IMR-90 (cell line): ENCODE measurements at regions not wholly inside any gene's neighbourhood (a gene's known extent, or its start where the extent isn't known, plus 50 kb on each side); places are given as distances from the start of the nearest gene placed in this dataset.

Experiments used
- ATAC-seq: fragments of 200-7000 bp; cut with Tn5 transposase; 2 replicates; pipeline ENCODE4 v1.9.1; 2020; ENCODE audit warnings: low read depth, mild to moderate bottlenecking, moderate library complexity
- BruUV-seq: library from RNA; stranded (reverse); fragments of 400-500 nt; replicated peaks from 2 replicates; lab custom pipeline; 2021; lab: Mats Ljungman, UMichigan
- CTCF ChIA-PET: fragments of 300-600 bp; formaldehyde crosslinking; extraction: SDS; loops from one replicate; lab custom pipeline; 2021; ENCODE audit warnings: antibody characterized with exemption; lab: Yijun Ruan, JAX
- POLR2A ChIA-PET: fragments of 300-600 bp; sonication (Branson Sonifier 250); formaldehyde crosslinking; loops from one replicate; lab custom pipeline; 2022; ENCODE audit warnings: antibody characterized with exemption; ENCODE audit not compliant: unreplicated experiment; lab: Charles Lee
- DNase-seq: peaks from one replicate; pipeline ENCODE4 v3.0.0; 2013
- H2AFZ ChIP-seq: replicated peaks from 2 replicates; pipeline ENCODE3; 2013; ENCODE audit warnings: low read length, mild to moderate bottlenecking; ENCODE audit not compliant: poor library complexity
- H2AK5ac ChIP-seq: 2 replicates; pipeline ENCODE4 v1.6.1; 2013; ENCODE audit warnings: low read depth, low read length, inconsistent platforms
- H2AK9ac ChIP-seq: replicated peaks from 2 replicates; pipeline ENCODE3; 2013; ENCODE audit warnings: mild to moderate bottlenecking, low read depth, low read length, moderate library complexity; ENCODE audit not compliant: poor library complexity
- H2BK120ac ChIP-seq: 2 replicates; pipeline ENCODE4 v1.6.1; 2013; ENCODE audit warnings: low read depth, low read length, inconsistent platforms
- H2BK15ac ChIP-seq: 3 replicates; pipeline ENCODE4 v1.6.1; 2013; ENCODE audit warnings: low read depth, low read length, inconsistent platforms
- H2BK20ac ChIP-seq: 2 replicates; pipeline ENCODE4 v1.6.1; 2013; ENCODE audit warnings: low read depth, mild to moderate bottlenecking, inconsistent platforms, low read length, moderate library complexity
- H2BK5ac ChIP-seq: 2 replicates; pipeline ENCODE4 v1.6.1; 2013; ENCODE audit warnings: mild to moderate bottlenecking, low read depth, low read length, inconsistent platforms; ENCODE audit not compliant: poor library complexity, severe bottlenecking
- H3K14ac ChIP-seq: replicated peaks from 2 replicates; pipeline ENCODE4 v1.6.1; 2013; ENCODE audit warnings: low read depth, low read length, inconsistent platforms
- H3K18ac ChIP-seq: 2 replicates; pipeline ENCODE4 v1.6.1; 2013; ENCODE audit warnings: low read depth, low read length, control low read depth
- H3K23ac ChIP-seq: 2 replicates; pipeline ENCODE4 v1.6.1; 2013; ENCODE audit warnings: low read depth, low read length, inconsistent platforms
- H3K27ac ChIP-seq: 2 replicates; pipeline ENCODE4 v1.5.1; 2013; ENCODE audit warnings: mild to moderate bottlenecking, control low read depth, low read length; ENCODE audit not compliant: insufficient read depth
- H3K27me3 ChIP-seq: 2 replicates; pipeline ENCODE4 v1.6.1; 2013; ENCODE audit warnings: low read length; ENCODE audit not compliant: control insufficient read depth, insufficient read depth
- H3K36me3 ChIP-seq: 2 replicates; pipeline ENCODE4 v1.6.1; 2013; ENCODE audit warnings: low read length, mixed read lengths; ENCODE audit not compliant: control insufficient read depth, insufficient read depth
- H3K4ac ChIP-seq: 2 replicates; pipeline ENCODE4 v1.6.1; 2013; ENCODE audit warnings: low read depth, low read length, inconsistent platforms
- H3K4me1 ChIP-seq: 2 replicates; pipeline ENCODE4 v1.6.1; 2013; ENCODE audit warnings: low read length, mixed read lengths; ENCODE audit not compliant: control insufficient read depth, insufficient read depth
- H3K4me2 ChIP-seq: 2 replicates; pipeline ENCODE4 v1.6.1; 2013; ENCODE audit warnings: low read depth, mild to moderate bottlenecking, control low read depth, low read length, moderate library complexity
- H3K4me3 ChIP-seq: 2 replicates; pipeline ENCODE4 v1.5.1; 2013; ENCODE audit warnings: low read depth, mild to moderate bottlenecking, control low read depth, low read length, moderate library complexity; ENCODE audit not compliant: insufficient read depth
- H3K56ac ChIP-seq: 2 replicates; pipeline ENCODE4 v1.6.1; 2013; ENCODE audit warnings: low read length, inconsistent platforms; ENCODE audit not compliant: insufficient read depth; ENCODE audit errors: extremely low read depth
- H3K79me1 ChIP-seq, 2 experiments: 2 replicates each; pipeline ENCODE4 v1.6.1; 2013; ENCODE audit warnings: low read length in 2 of 2, inconsistent platforms in 1 of 2, low read depth in 1 of 2
- H3K9ac ChIP-seq: 2 replicates; pipeline ENCODE4 v1.6.1; 2013; ENCODE audit warnings: low read depth, low read length, control low read depth
- H3K9me1 ChIP-seq: 2 replicates; pipeline ENCODE4 v1.6.1; 2013; ENCODE audit warnings: low read length, inconsistent platforms; ENCODE audit not compliant: insufficient read depth
- H3K9me3 ChIP-seq: 2 replicates; pipeline ENCODE4 v1.6.1; 2013; ENCODE audit warnings: low read length; ENCODE audit not compliant: control insufficient read depth, insufficient read depth
- H4K20me1 ChIP-seq: 2 replicates; pipeline ENCODE4 v1.6.1; 2013; ENCODE audit warnings: low read length, inconsistent platforms; ENCODE audit not compliant: insufficient read depth
- H4K5ac ChIP-seq: 2 replicates; pipeline ENCODE4 v1.6.1; 2013; ENCODE audit warnings: mild to moderate bottlenecking, low read depth, low read length, control low read depth
- H4K8ac ChIP-seq, 2 experiments: 2 replicates each; pipeline ENCODE4 v1.6.1; 2013; ENCODE audit warnings: low read depth in 2 of 2, low read length in 2 of 2, control low read depth in 1 of 2, inconsistent platforms in 1 of 2
- H4K91ac ChIP-seq: 2 replicates; pipeline ENCODE4 v1.6.1; 2013; ENCODE audit warnings: low read depth, low read length, inconsistent platforms; ENCODE audit not compliant: insufficient read depth
- BHLHE40 ChIP-seq: fragments of 150-350 bp; IDR thresholded peaks from 2 replicates; pipeline ENCODE4 v1.6.1; 2016; ENCODE audit warnings: mild to moderate bottlenecking, low read depth, low read length
- CEBPB ChIP-seq: IDR thresholded peaks from 2 replicates; pipeline ENCODE4 v1.6.1; 2012; ENCODE audit warnings: low read depth, low read length, improper control_type of control experiment
- CHD1 ChIP-seq: IDR thresholded peaks from 2 replicates; pipeline ENCODE4 v1.6.1; 2012; ENCODE audit warnings: low read depth, low read length, improper control_type of control experiment
- FOS ChIP-seq: fragments of 150-350 bp; IDR thresholded peaks from 2 replicates; pipeline ENCODE4 v1.6.1; 2016; ENCODE audit warnings: low read depth, low read length
- MAFK ChIP-seq: IDR thresholded peaks from 2 replicates; pipeline ENCODE4 v1.6.1; 2012; ENCODE audit warnings: low read depth, low read length, improper control_type of control experiment
- NFE2L2 ChIP-seq: fragments of 150-350 bp; IDR thresholded peaks from 2 replicates; pipeline ENCODE4 v1.6.1; 2016; ENCODE audit warnings: low read depth, mild to moderate bottlenecking, low read length
- RCOR1 ChIP-seq: IDR thresholded peaks from 2 replicates; pipeline ENCODE4 v1.6.1; 2012; ENCODE audit warnings: mild to moderate bottlenecking, low read length, improper control_type of control experiment; ENCODE audit not compliant: insufficient replicate concordance
- WGBS, 2 experiments: methylation state at CpG; one replicate each; pipeline versions ENCODE4 v1.1.5 to v1.1.7; 2013; ENCODE audit warnings: missing lambda C conversion rate in 2 of 2; ENCODE audit not compliant: insufficient read length in 1 of 2; ENCODE audit errors: extremely low coverage in 2 of 2; 5-methylcytosine and 5-hydroxymethylcytosine counted together
- dilution Hi-C: fragments of 300-500 bp; cut with HindIII; formaldehyde crosslinking; loops from one replicate; pipeline ENCODE4 v1.14.3; 2018; ENCODE audit warnings: low sequenced_read_pairs; ENCODE audit not compliant: unreplicated experiment
- in situ Hi-C: fragments of 300-500 bp; cut with MboI; formaldehyde crosslinking; loops from 3 replicates; pipeline ENCODE4 v1.14.3; 2019; ENCODE audit warnings: low sequenced_read_pairs, inconsistent platforms, mixed read lengths
- intact Hi-C: fragments of 100-400 bp; cut with micrococcal nuclease; formaldehyde crosslinking; loops from 2 replicates; pipeline ENCODE4 v1.10.0; 2022
- TF ChIP-seq, protein P1 (sequence below): conservative IDR thresholded peaks from 2 replicates; pipeline ENCODE4 v1.5.1; 2012; ENCODE audit warnings: mild to moderate bottlenecking, low read depth, low read length, improper control_type of control experiment

DNA sequence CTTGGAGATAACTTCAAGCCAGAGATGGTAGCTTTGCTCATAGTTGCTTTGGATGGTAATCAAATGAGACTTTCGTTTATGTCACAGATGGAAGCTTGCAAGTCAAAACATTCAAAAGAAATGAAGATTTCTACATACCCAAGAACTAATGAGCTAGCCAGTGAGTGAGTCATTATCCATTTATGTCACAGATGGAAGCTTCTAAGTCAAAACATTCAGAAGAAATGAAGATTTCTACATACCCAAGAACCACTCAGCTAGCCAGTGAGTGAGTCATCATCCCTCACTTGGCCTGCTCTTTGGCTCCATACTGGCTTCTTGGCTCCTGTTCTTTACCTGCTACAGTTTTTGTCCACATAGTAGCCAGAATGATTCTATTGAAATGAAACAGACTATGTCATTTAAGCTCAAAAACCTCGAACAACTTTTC lies 559.8 kb upstream of the CBLB start:
- Histone ChIP-seq H3K4ac (peak overlapping the region; percentile 94), H3K79me1 (no peaks in the 10 kb centered on the region), H3K56ac (peak overlapping the region; percentile 54; the same call in 1 of the 2 replicates), H2AK5ac (no peak overlapping the region), H4K20me1 (no peaks in the 10 kb centered on the region), H4K5ac (peak overlapping the region; percentile 93; the same call in 1 of the 2 replicates), H3K4me1 (peaks cover 18% of the 10 kb centered on the region), H2BK120ac (peak overlapping the region; percentile 95), H2BK5ac (peak overlapping the region; percentile 92), H3K27me3 (no peaks in the 10 kb centered on the region), H3K18ac (peak overlapping the region; percentile 97; the same call in 1 of the 2 replicates), H3K14ac (peak overlapping the region; percentile 78), H3K27ac (peak overlapping the region; percentile 80; the same call in 1 of the 2 replicates), H2AK9ac (no peak overlapping the region), H4K8ac (peak overlapping the region; percentile 17 to 71; a peak in 1 of 4 replicates), H3K36me3 (no peaks in the 10 kb centered on the region), H3K23ac (peak overlapping the region; percentile 82; the same call in 1 of the 2 replicates), H2BK15ac (0 out of 3 replicates have a peak overlapping the region, but pooled peaks have one; percentile 64), H2BK20ac (peak overlapping the region; percentile 99), H4K91ac (no peak overlapping the region), H3K9me1 (0 out of 2 replicates have a peak, but pooled peaks cover 3% of the 10 kb centered on the region), H2AFZ (no peak overlapping the region), H3K4me3 (no peak overlapping the region), H3K4me2 (peak overlapping the region; percentile 3; the same call in 1 of the 2 replicates), H3K9me3 (no peaks in the 10 kb centered on the region), H3K9ac (no peak overlapping the region)
- ChIA-PET POLR2A (no interaction called here), CTCF (no interaction called here)
- BruUV-seq = no TSS peak
- peak; percentile 100 for DNase-seq
- ATAC-seq = peak; percentile 87
- whole genome bisulfite sequencing, 2 experiments = no CpG with 5 or more reads among the region's 2 CpGs
- dilution Hi-C loops (no loop called here), in situ Hi-C loops (no loop called here), intact Hi-C loops (loop anchor here (10.0 kb wide), 1 partner anchor 636 kb away; no protein-coding TSS in a partner anchor)
- TF ChIP-seq CHD1 = no peak
- TF ChIP-seq RCOR1 = peak; percentile 21
- TF ChIP-seq FOS = peak; percentile 99
- no peak for TF ChIP-seq NFE2L2
- TF ChIP-seq BHLHE40 = peak; percentile 79
- TF ChIP-seq, protein P1, sequence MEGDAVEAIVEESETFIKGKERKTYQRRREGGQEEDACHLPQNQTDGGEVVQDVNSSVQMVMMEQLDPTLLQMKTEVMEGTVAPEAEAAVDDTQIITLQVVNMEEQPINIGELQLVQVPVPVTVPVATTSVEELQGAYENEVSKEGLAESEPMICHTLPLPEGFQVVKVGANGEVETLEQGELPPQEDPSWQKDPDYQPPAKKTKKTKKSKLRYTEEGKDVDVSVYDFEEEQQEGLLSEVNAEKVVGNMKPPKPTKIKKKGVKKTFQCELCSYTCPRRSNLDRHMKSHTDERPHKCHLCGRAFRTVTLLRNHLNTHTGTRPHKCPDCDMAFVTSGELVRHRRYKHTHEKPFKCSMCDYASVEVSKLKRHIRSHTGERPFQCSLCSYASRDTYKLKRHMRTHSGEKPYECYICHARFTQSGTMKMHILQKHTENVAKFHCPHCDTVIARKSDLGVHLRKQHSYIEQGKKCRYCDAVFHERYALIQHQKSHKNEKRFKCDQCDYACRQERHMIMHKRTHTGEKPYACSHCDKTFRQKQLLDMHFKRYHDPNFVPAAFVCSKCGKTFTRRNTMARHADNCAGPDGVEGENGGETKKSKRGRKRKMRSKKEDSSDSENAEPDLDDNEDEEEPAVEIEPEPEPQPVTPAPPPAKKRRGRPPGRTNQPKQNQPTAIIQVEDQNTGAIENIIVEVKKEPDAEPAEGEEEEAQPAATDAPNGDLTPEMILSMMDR = no peak
- peak; percentile 93 for TF ChIP-seq CEBPB
- peak; percentile 24; the same call in 1 of the 2 replicates for TF ChIP-seq MAFK
